GM20000 (cell line): ENCODE measurements at regions not wholly inside any gene's neighbourhood (a gene's known extent, or its start where the extent isn't known, plus 50 kb on each side); places are given as distances from the start of the nearest gene placed in this dataset.

Experiments used
- DNase-seq: peaks from one replicate; pipeline ENCODE4 v3.0.0; 2012; ENCODE audit warnings: low spot score
- TF ChIP-seq, protein P1 (sequence below): IDR thresholded peaks from 2 replicates; pipeline ENCODE4 v1.5.1; 2012; ENCODE audit warnings: mild to moderate bottlenecking, control low read depth; ENCODE audit errors: extremely low read depth, missing control alignments

DNA sequence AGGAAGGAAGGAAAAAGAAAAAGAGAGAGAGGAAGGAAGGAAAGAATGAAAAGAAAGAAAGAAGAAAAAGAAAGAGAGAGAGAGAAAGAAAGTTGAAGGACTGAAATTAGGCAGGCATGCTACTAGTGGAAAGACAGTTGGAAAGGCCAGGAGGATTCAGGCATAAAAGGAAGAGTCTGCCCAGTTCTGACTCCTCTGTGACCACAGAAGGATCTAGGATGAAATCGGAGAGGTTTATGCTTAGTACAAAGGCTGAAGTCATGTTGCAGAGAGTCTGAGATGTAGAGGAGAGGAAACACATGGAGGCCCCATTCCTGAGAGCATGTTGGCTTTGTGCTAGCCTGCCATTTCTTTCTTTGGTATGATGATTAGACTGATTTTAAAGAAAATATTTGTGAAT, 246.5 kb upstream of the ARGLU1 start:
- no peak for DNase-seq
- TF ChIP-seq, protein P1, sequence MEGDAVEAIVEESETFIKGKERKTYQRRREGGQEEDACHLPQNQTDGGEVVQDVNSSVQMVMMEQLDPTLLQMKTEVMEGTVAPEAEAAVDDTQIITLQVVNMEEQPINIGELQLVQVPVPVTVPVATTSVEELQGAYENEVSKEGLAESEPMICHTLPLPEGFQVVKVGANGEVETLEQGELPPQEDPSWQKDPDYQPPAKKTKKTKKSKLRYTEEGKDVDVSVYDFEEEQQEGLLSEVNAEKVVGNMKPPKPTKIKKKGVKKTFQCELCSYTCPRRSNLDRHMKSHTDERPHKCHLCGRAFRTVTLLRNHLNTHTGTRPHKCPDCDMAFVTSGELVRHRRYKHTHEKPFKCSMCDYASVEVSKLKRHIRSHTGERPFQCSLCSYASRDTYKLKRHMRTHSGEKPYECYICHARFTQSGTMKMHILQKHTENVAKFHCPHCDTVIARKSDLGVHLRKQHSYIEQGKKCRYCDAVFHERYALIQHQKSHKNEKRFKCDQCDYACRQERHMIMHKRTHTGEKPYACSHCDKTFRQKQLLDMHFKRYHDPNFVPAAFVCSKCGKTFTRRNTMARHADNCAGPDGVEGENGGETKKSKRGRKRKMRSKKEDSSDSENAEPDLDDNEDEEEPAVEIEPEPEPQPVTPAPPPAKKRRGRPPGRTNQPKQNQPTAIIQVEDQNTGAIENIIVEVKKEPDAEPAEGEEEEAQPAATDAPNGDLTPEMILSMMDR, result no peak

DNA sequence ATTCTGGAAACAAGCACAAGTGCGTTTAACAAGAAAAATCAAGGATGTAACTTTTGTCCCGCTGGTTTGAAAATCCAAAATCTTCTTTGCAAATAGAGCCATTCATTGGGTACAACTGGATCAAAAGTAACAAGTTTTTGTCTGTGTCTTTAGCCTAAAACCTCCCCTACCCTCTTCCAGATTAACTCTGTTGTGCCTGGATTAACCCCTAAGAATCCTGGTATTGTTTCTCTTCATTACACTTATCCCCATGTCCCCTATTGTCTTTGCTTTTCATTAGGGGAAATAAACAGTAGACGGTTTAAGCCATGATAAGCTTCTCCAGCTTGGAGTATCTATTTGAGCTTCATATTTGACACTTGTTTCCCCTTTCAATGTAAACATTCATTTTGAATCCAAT, 242.1 kb upstream of the ARGLU1 start:
- no peak for DNase-seq
- TF ChIP-seq, protein P1, result no peak

DNA sequence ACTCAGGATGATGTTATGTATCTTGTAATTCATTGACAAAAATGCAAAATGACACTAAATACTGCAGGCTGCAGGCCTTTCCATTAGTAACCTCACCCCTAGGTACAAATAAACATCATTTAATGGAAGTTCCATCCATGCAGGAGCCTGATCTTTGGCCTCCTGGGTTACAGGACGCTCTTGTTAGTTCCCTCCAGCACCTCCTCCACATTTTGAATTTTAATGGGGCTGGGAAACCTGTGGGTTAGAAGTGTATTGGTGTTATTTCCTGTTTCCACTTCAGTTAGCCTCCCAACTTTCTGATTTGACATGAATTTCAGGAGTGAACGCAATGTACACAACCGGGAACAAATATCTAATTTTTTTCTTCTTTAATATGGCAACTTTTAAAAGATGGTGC, 237.1 kb upstream of the ARGLU1 start:
- TF ChIP-seq, protein P1, result no peak

DNA sequence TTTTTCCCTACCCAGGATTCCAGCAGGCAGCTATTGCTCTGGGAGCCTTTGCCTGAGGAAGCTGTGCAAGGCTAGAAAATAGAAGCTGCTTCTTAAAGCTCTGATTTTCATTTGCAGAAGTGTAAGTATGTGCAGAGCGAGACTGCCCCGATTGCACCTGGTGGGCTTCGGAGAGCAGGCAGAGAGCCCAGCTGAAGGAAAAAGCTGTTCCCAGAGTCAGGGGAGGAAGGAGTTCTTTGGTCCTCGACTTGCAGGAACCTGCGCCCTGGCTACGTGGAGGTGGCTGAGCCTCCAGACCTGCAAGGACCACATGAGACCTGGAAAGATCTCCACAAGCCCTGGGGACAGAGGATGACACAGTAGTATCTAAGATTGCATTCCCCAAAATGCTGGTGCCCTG, 235.0 kb upstream of the ARGLU1 start:
- TF ChIP-seq, protein P1, result no peak

More for the DNA sequence above, 237.1 kb upstream of the ARGLU1 start:
- no peak for DNase-seq

GRCh38 chr13:106799781-106800335, 231.9 kb upstream of the ARGLU1 start:
- TF ChIP-seq, protein P1, result no peak
- DNase-seq, result no peak

More for the DNA sequence above, 235.0 kb upstream of the ARGLU1 start:
- no peak for DNase-seq

DNA sequence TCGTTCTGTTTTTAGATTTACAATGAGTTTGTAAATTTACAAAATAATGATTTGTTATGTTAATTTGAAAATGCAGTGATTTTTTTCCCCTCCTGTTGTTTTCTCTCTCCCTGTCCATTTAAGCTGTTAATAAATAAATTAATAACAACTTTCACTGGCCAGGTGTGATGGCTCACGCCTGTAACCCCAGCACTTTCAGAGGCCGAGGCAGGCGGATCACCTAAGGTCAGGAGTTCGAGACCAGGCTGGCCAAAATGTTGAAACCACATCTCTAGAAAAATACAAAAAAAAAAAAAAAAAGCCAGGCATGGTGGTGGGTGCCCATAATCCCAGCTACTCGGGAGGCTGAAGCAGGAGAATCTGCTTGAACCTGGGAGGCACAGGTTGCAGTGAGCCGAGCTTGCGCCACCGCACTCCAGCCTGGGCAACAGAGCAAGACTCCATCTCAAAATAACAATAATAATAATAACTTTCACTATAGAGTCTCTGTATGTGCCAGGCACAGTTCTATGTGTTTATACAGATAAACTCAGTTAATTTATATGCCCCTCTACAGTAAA, 229.2 kb upstream of the ARGLU1 start:
- no peak for DNase-seq
- TF ChIP-seq, protein P1, result no peak

GRCh38 chr13:106796280-106797047, 228.5 kb upstream of the ARGLU1 start:
- TF ChIP-seq, protein P1, result no peak
- no peak for DNase-seq
